ENCODE measurements at regions not wholly inside any gene's neighbourhood (a gene's known extent, or its start where the extent isn't known, plus 50 kb on each side); places are given as distances from the start of the nearest gene placed in this dataset.

GRCh38 chr3:147312786-147313280 lies 93.5 kb downstream of the ZIC4 start:
- Histone ChIP-seq H3K9me3 (ENCODE audit: control insufficient read depth, insufficient read depth, low read length) (no peaks in the 10 kb centered on the region; the same call in 1 of the 2 replicates), H3K27me3 (ENCODE audit: control insufficient read depth, insufficient read depth, low read length) (no peaks in the 10 kb centered on the region), H3K4me3 (ENCODE audit: low read depth, low read length) (no peak overlapping the region), H3K27ac (ENCODE audit: low read depth, low read length) (no peak overlapping the region)
- no peak for TF ChIP-seq CTCF (IDR thresholded peaks at IDR 0.05; ENCODE audit: low read depth, low read length)
- DNase-seq (ENCODE audit: low read depth, low spot score) = no peak
- CTCF ChIA-PET = interaction anchor here (0.5 to 1.1 kb wide), 4 partner anchors 13 to 488 kb away, joined by 3 to 6 read pairs (median 3); no protein-coding TSS in a partner anchor
- POLR2A ChIA-PET = no interaction called here

- no peaks in the 10 kb centered on the region for H3K27me3 ChIP-seq (ENCODE audit: control insufficient read depth, insufficient read depth, low read length)
- H3K9me3 ChIP-seq (ENCODE audit: control insufficient read depth, insufficient read depth, low read length) = no peaks in the 10 kb centered on the region
- no peak overlapping the region for H3K4me3 ChIP-seq (ENCODE audit: low read depth, low read length)
- no peak overlapping the region for H3K27ac ChIP-seq (ENCODE audit: low read depth, low read length)
- no peak for TF ChIP-seq CTCF (IDR thresholded peaks at IDR 0.05; ENCODE audit: low read depth, low read length)
- peak; percentile 18 for DNase-seq (ENCODE audit: low read depth, low spot score)
- ChIA-PET POLR2A (no interaction called here), CTCF (interaction anchor here (0.7 kb wide), 1 partner anchor 9 kb away, joined by 3 read pairs; no protein-coding TSS in a partner anchor)
Observed at GRCh38 chr3:147311716-147312115, 94.6 kb downstream of the ZIC4 start.

- no peak for TF ChIP-seq CTCF (IDR thresholded peaks at IDR 0.05; ENCODE audit: low read depth, low read length)
- Histone ChIP-seq H3K27me3 (ENCODE audit: control insufficient read depth, insufficient read depth, low read length) (no peaks in the 10 kb centered on the region), H3K4me3 (ENCODE audit: low read depth, low read length) (no peak overlapping the region), H3K27ac (ENCODE audit: low read depth, low read length) (no peak overlapping the region), H3K9me3 (ENCODE audit: control insufficient read depth, insufficient read depth, low read length) (0 out of 2 replicates have a peak, but pooled peaks cover 3% of the 10 kb centered on the region)
- ChIA-PET POLR2A (no interaction called here), CTCF (interaction anchor here (0.9 kb wide), 1 partner anchor 114 kb away, joined by 3 read pairs; no protein-coding TSS in a partner anchor)
- no peak for DNase-seq (ENCODE audit: low read depth, low spot score)
Observed at GRCh38 chr3:147305533-147306250, 100.7 kb downstream of the ZIC4 start.

- H3K27ac ChIP-seq (ENCODE audit: low read depth, low read length) = no peak overlapping the region
- no peak for TF ChIP-seq CTCF (IDR thresholded peaks at IDR 0.05; ENCODE audit: low read depth, low read length)
- H3K4me3 ChIP-seq (ENCODE audit: low read depth, low read length) = no peak overlapping the region
- H3K9me3 ChIP-seq (ENCODE audit: control insufficient read depth, insufficient read depth, low read length) = 0 out of 2 replicates have a peak, but pooled peaks cover 3% of the 10 kb centered on the region
- H3K27me3 ChIP-seq (ENCODE audit: control insufficient read depth, insufficient read depth, low read length) = no peaks in the 10 kb centered on the region
- no peak for DNase-seq (ENCODE audit: low read depth, low spot score)
- ChIA-PET POLR2A (no interaction called here), CTCF (interaction anchor here (1.7 kb wide), 1 partner anchor 113 kb away, joined by 4 read pairs; no protein-coding TSS in a partner anchor)
Observed at GRCh38 chr3:147304756-147305155, 101.6 kb downstream of the ZIC4 start.

- ChIA-PET POLR2A (no interaction called here), CTCF (interaction anchor here (1.1 kb wide), 1 partner anchor 36 kb away, joined by 5 read pairs; no protein-coding TSS in a partner anchor)
- DNase-seq (ENCODE audit: low read depth, low spot score) = no peak
- Histone ChIP-seq H3K4me3 (ENCODE audit: low read depth, low read length) (no peak overlapping the region), H3K27me3 (ENCODE audit: control insufficient read depth, insufficient read depth, low read length) (no peaks in the 10 kb centered on the region), H3K9me3 (ENCODE audit: control insufficient read depth, insufficient read depth, low read length) (0 out of 2 replicates have a peak, but pooled peaks cover 3% of the 10 kb centered on the region), H3K27ac (ENCODE audit: low read depth, low read length) (no peak overlapping the region)
- TF ChIP-seq CTCF (IDR thresholded peaks at IDR 0.05; ENCODE audit: low read depth, low read length) = no peak
Observed at GRCh38 chr3:147301781-147302180, 104.6 kb downstream of the ZIC4 start.
